Left ventricle myocardium inferior (tissue), 1 donor: ENCODE measurements at regions not wholly inside any gene's neighbourhood (a gene's known extent, or its start where the extent isn't known, plus 50 kb on each side); places are given as distances from the start of the nearest gene placed in this dataset.

ENCODE experiments used
- DNase-seq: peaks from one replicate; pipeline ENCODE4 v3.0.0-alpha.2; 2020
- H3K27ac ChIP-seq: fragments of 200-600 bp; replicated peaks from 2 replicates; pipeline ENCODE4 v1.8.0; 2021
- H3K27me3 ChIP-seq: fragments of 200-600 bp; 2 replicates; pipeline ENCODE4 v1.8.0; 2021; ENCODE audit warnings: low read depth
- H3K36me3 ChIP-seq: fragments of 200-600 bp; 2 replicates; pipeline ENCODE4 v1.8.0; 2021
- H3K4me1 ChIP-seq: fragments of 200-600 bp; 2 replicates; pipeline ENCODE4 v1.8.0; 2021
- H3K4me3 ChIP-seq: fragments of 200-600 bp; 2 replicates; pipeline ENCODE4 v1.8.0; 2021; ENCODE audit warnings: mild to moderate bottlenecking, moderate library complexity
- H3K9me3 ChIP-seq: fragments of 200-600 bp; replicated peaks from 2 replicates; pipeline ENCODE4 v1.8.0; 2021
- CTCF ChIP-seq: fragments of 200-600 bp; IDR thresholded peaks from 2 replicates; pipeline ENCODE4 v1.8.0; 2021; ENCODE audit warnings: antibody characterized with exemption, mild to moderate bottlenecking, borderline replicate concordance
- intact Hi-C: fragments of 100-400 bp; cut with micrococcal nuclease; formaldehyde crosslinking; loops from one replicate; pipeline ENCODE4 v1.11.0; 2022
- donor health status: DM: no; HTN: yes; CAD: no; lungs with severe emphysema.

DNA sequence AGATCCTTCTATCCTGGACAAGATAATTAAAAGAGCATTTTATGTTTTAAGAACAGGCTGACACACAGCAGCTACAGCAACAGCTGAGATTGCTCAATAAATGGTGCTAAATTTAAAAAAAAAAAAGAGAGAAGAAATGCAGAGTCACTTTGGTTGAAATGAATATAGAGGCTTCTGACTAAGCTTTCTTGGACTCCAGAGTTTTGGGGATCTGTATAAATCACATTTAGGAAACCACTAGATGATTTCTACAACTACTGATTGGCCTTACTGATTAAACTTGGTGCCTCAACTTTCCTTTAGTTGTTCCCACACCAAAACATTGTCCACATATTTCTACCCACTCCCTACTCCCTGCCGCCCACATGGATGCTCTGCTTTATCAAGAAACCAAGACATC lies 132.9 kb upstream of the ZBTB20 start:
- intact Hi-C loops = no loop called here
- no peak overlapping the region for H3K27ac ChIP-seq
- no peaks in the 10 kb centered on the region for H3K27me3 ChIP-seq
- no peaks in the 10 kb centered on the region for H3K9me3 ChIP-seq
- H3K4me1 ChIP-seq = peaks cover 13% of the 10 kb centered on the region
- no peak overlapping the region for H3K4me3 ChIP-seq
- no peak for TF ChIP-seq CTCF
- DNase-seq = no peak
- no peaks in the 10 kb centered on the region for H3K36me3 ChIP-seq

DNA sequence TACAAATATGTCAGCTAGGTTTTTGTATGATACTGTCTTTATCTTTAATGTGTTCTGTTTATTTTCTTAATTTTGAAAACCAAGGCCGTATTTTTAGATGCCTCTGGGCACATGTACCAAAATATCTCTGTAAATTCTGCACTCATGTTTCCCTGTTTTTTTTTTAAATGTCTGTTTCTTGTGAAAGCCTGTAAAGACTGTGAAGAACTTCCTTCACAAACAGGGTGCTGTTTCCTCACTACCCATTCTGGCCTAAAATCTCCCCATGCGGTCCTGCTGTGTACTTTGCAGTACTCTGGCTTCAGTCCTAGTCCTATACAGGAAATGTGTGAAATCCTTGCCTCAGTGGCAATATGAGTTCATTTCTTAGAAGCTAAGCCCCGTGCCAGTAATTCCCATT lies 133.4 kb upstream of the ZBTB20 start:
- Histone ChIP-seq H3K4me1 (peaks cover 13% of the 10 kb centered on the region), H3K36me3 (no peaks in the 10 kb centered on the region), H3K27me3 (no peaks in the 10 kb centered on the region), H3K27ac (peak overlapping the region; percentile 25), H3K4me3 (no peak overlapping the region), H3K9me3 (no peaks in the 10 kb centered on the region)
- intact Hi-C loops = no loop called here
- DNase-seq = no peak
- no peak for TF ChIP-seq CTCF

DNA sequence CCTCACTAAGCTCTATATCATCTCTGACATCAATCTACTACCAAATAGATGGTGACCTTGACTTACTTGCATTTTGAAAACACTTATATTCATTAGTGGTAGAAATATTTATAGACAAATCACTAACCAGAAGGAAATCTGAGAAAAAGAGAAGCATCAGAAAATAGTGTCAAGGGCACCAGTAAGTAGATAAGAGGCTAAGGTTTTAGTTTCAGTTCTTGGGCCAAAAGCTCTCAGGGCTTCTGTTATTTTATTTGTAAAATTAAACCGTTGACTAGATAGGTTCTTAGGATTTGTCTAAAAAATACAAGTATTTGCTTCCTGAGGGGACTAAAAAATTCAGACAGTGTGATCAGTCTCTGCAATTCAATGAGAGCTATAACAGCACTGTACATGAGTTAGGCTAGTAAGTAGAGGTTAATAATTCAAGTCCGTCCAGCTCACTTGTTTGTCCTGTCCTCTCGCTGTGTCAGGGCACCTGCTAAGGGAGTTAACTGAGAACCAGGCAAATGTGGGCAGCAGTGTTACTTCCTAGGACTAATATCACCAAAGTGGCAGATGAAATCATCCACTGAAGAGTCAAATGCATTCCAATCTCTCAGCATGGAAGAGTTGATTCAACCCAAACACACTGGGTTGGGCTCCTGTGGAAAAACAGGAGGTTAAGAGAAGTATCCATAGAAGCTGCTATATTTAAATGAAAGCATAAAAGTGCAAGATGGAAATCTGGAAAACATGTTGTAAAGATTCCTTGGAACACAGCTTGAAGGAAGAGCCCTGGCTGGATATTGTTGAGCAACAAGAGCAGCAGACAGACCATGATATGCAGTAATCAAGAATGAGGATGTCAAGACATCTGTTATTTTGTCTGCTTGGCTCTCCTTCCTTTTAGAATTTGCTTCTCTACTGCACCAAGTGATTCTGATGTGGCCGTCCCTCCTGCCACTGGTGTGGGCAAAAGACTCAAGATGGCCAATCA lies 134.9 kb upstream of the ZBTB20 start:
- no peaks in the 10 kb centered on the region for H3K9me3 ChIP-seq
- no peak overlapping the region for H3K4me3 ChIP-seq
- H3K27me3 ChIP-seq = no peaks in the 10 kb centered on the region
- intact Hi-C loops = no loop called here
- no peak for TF ChIP-seq CTCF
- H3K4me1 ChIP-seq = peaks cover 13% of the 10 kb centered on the region
- H3K36me3 ChIP-seq = no peaks in the 10 kb centered on the region
- DNase-seq = no peak
- no peak overlapping the region for H3K27ac ChIP-seq

DNA sequence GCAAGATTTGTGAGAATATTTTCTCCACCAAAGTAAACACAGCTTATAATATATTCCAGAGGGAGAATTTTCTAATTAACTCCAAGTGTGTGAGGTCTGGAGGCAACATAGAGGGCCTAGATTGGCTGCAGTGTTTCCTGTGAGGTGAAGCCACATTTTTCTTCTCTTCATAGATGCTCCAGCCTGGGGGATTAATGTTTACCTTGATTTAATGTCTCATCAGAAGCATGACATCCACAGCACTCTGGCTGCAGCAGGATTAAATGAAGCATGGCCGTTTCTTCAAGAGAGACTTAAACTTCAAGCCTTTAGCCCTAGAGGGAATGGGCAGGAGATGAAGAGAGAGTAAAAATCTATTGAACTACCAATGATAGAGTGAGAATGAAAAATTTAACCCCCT lies 137.9 kb upstream of the ZBTB20 start:
- H3K4me3 ChIP-seq = no peak overlapping the region
- H3K9me3 ChIP-seq = no peaks in the 10 kb centered on the region
- H3K27me3 ChIP-seq = no peaks in the 10 kb centered on the region
- no peak for DNase-seq
- H3K36me3 ChIP-seq = no peaks in the 10 kb centered on the region
- intact Hi-C loops = no loop called here
- H3K4me1 ChIP-seq = peaks cover 12% of the 10 kb centered on the region
- TF ChIP-seq CTCF = no peak
- H3K27ac ChIP-seq = no peak overlapping the region

DNA sequence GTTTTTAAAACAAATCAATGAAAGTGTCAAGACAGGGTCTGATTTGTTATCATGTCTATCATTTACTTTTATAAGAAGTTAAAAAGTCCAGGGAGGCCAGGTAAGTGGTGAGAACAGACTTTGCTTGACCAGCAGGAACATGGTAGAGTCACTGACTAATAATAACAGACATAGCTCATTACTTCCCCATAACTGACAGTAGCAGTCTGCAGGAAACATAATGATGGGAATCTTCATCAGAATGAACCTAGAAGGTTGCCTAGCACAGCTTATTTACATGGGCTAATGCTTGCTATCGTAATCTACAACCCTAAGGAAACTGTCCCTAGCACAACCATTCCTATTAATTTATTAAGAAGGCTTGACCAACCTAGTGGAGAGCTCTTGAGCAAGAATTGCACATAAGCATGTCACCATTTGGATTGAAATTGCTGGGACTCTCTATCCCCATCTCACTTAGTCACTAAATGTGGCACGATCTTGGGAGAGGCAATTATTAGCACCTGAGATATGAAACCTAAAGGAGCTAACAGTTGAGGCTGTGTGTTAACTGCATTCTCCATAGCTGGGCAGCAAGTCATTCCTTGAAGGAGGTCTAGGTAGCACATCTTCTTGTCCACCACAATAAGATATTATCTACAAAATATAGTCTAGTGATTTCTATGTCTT lies 139.6 kb upstream of the ZBTB20 start:
- Histone ChIP-seq H3K9me3 (no peaks in the 10 kb centered on the region), H3K4me3 (no peak overlapping the region), H3K36me3 (no peaks in the 10 kb centered on the region), H3K4me1 (no peaks in the 10 kb centered on the region), H3K27ac (no peak overlapping the region), H3K27me3 (no peaks in the 10 kb centered on the region)
- TF ChIP-seq CTCF = no peak
- intact Hi-C loops = no loop called here
- DNase-seq = no peak
